OCI-LY3 (cell line): ENCODE measurements at regions not wholly inside any gene's neighbourhood (a gene's known extent, or its start where the extent isn't known, plus 50 kb on each side); places are given as distances from the start of the nearest gene placed in this dataset.

Source experiments
- H2AFZ ChIP-seq: fragments of 200-600, 300-600 bp; shearing (Covaris generic); 2 replicates; pipeline ENCODE4 v1.6.0; 2014; ENCODE audit warnings: antibody characterized with exemption, low read depth, low read length
- H3K27ac ChIP-seq: fragments of 200-600, 300-600 bp; sonication (generic); 2 replicates; pipeline ENCODE4 v1.5.1; 2014; ENCODE audit warnings: mild to moderate bottlenecking, low read length, moderate library complexity, mixed read lengths
- H3K27me3 ChIP-seq: fragments of 200-600, 300-600 bp; sonication (generic); 2 replicates; pipeline ENCODE4 v1.6.1; 2014; ENCODE audit warnings: low read depth, low read length, mixed read lengths
- H3K36me3 ChIP-seq: fragments of 200-600, 300-600 bp; sonication (generic); replicated peaks from 2 replicates; pipeline ENCODE3; 2014; ENCODE audit warnings: low read depth, low read length, mixed read lengths
- H3K4me1 ChIP-seq: fragments of 300-600, 200-600 bp; sonication (generic); 2 replicates; pipeline ENCODE4 v1.6.1; 2014; ENCODE audit warnings: low read length, mixed read lengths
- H3K4me2 ChIP-seq: fragments of 200-600, 300-600 bp; sonication (generic); 2 replicates; pipeline ENCODE4 v1.6.1; 2014; ENCODE audit warnings: low read length, mixed read lengths
- H3K4me3 ChIP-seq: fragments of 300-600, 200-600 bp; sonication (generic); 2 replicates; pipeline ENCODE4 v1.5.1; 2014; ENCODE audit warnings: antibody characterized with exemption, mild to moderate bottlenecking, low read length, moderate library complexity
- H3K79me2 ChIP-seq: fragments of 300-600, 200-600 bp; shearing (Covaris generic); 2 replicates; pipeline ENCODE4 v1.6.1; 2014; ENCODE audit warnings: mild to moderate bottlenecking, low read length, mixed read lengths
- H3K9ac ChIP-seq: fragments of 300-600, 200-600 bp; shearing (Covaris generic); 2 replicates; pipeline ENCODE4 v1.6.0; 2014; ENCODE audit warnings: mild to moderate bottlenecking, low read length, moderate library complexity
- H3K9me3 ChIP-seq: fragments of 200-600, 300-600 bp; shearing (Covaris generic); 2 replicates; pipeline ENCODE4 v1.6.1; 2014; ENCODE audit warnings: low read length, mixed read lengths; ENCODE audit not compliant: insufficient read depth
- H4K20me1 ChIP-seq: fragments of 200-600, 300-600 bp; sonication (generic); 2 replicates; pipeline ENCODE4 v1.6.1; 2016; ENCODE audit warnings: low read length, mixed read lengths; ENCODE audit not compliant: insufficient read depth
- EZH2phosphoT487 ChIP-seq: fragments of 200-600 bp; shearing (Covaris generic); IDR thresholded peaks from 2 replicates; pipeline ENCODE4 v1.6.1; 2018; ENCODE audit warnings: antibody characterized with exemption, mixed run types, low read depth
- TF ChIP-seq, protein P1 (sequence below): fragments of 200-600, 300-600 bp; sonication (generic); IDR thresholded peaks from 2 replicates; pipeline ENCODE4 v1.5.1; 2014; ENCODE audit warnings: antibody characterized with exemption, low read length, low read depth

DNA sequence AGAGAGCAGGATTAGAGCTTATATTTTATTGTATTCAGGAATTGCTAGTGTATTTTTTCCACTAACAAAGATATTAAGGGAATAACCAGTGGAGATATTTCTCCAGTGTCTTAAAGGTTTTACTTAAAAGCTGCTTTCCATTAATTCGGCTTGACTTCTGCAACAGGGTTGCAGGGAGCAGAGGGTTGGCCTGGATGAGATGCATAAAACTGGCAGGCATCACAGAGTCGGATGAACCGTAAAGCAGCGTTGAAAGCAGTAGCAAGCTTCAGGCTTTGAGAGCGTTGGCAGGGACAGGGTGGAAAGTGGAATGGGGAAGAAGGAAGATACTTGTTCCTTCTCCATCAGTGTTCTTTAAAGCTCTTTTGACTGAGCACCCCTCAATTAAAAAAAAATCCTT is 237.2 kb downstream of the LMO4 start:
- Histone ChIP-seq H3K9me3 (no peaks in the 10 kb centered on the region), H3K4me3 (no peak overlapping the region), H2AFZ (no peak overlapping the region), H3K27ac (no peak overlapping the region), H3K27me3 (no peaks in the 10 kb centered on the region), H3K36me3 (no peaks in the 10 kb centered on the region), H3K4me2 (no peak overlapping the region), H3K4me1 (no peaks in the 10 kb centered on the region), H3K79me2 (no peaks in the 10 kb centered on the region), H4K20me1 (no peaks in the 10 kb centered on the region), H3K9ac (no peak overlapping the region)
- TF ChIP-seq, protein P1, sequence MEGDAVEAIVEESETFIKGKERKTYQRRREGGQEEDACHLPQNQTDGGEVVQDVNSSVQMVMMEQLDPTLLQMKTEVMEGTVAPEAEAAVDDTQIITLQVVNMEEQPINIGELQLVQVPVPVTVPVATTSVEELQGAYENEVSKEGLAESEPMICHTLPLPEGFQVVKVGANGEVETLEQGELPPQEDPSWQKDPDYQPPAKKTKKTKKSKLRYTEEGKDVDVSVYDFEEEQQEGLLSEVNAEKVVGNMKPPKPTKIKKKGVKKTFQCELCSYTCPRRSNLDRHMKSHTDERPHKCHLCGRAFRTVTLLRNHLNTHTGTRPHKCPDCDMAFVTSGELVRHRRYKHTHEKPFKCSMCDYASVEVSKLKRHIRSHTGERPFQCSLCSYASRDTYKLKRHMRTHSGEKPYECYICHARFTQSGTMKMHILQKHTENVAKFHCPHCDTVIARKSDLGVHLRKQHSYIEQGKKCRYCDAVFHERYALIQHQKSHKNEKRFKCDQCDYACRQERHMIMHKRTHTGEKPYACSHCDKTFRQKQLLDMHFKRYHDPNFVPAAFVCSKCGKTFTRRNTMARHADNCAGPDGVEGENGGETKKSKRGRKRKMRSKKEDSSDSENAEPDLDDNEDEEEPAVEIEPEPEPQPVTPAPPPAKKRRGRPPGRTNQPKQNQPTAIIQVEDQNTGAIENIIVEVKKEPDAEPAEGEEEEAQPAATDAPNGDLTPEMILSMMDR, result no peak
- no peak for TF ChIP-seq EZH2phosphoT487

DNA sequence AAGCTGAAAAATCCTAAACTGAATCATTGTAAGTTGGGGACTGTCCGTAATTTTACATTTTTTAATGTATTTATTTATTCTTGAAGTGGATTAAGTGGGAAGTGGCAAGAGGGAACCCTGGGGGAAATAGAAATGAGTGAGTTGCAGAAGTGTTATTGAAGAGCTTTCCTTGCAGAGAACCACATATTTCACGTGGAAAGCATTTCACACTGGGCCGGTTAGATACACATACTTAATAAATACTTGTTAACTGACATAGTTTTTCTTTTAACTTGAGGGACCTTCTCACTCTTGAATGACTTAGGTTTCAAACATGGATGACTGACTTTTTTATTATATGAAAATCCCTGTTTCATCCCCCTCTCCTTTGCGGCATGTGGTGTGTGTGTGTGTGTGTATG is 239.3 kb downstream of the LMO4 start:
- Histone ChIP-seq H3K4me2 (no peak overlapping the region), H2AFZ (no peak overlapping the region), H3K9me3 (no peaks in the 10 kb centered on the region), H3K27ac (no peak overlapping the region), H4K20me1 (no peaks in the 10 kb centered on the region), H3K79me2 (no peaks in the 10 kb centered on the region), H3K27me3 (no peaks in the 10 kb centered on the region), H3K36me3 (no peaks in the 10 kb centered on the region), H3K4me3 (no peak overlapping the region), H3K9ac (no peak overlapping the region), H3K4me1 (no peaks in the 10 kb centered on the region)
- TF ChIP-seq, protein P1, result no peak
- TF ChIP-seq EZH2phosphoT487, result no peak

DNA sequence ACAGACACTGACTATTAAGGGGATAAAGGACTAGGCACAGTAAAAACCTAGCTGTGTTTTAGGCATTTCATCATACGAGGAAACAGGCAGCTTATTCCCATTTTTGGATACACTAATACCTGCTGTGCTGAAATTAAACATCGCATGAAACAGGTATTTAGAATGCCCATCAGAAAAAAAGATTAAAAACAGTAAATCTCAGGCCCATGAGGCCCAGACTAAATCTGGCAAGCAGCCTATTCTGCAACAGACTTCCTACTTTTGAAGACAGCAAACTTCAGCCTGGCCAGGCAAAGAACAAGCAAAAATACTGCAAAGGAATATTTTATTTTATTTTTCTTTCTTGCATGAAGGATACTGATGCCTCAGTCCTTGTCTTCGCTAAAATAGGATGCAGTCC is 240.2 kb downstream of the LMO4 start:
- Histone ChIP-seq H4K20me1 (no peaks in the 10 kb centered on the region), H2AFZ (no peak overlapping the region), H3K79me2 (no peaks in the 10 kb centered on the region), H3K27me3 (no peaks in the 10 kb centered on the region), H3K27ac (no peak overlapping the region), H3K36me3 (no peaks in the 10 kb centered on the region), H3K9ac (no peak overlapping the region), H3K4me3 (no peak overlapping the region), H3K4me1 (no peaks in the 10 kb centered on the region), H3K9me3 (no peaks in the 10 kb centered on the region), H3K4me2 (no peak overlapping the region)
- TF ChIP-seq, protein P1, result no peak
- no peak for TF ChIP-seq EZH2phosphoT487

DNA sequence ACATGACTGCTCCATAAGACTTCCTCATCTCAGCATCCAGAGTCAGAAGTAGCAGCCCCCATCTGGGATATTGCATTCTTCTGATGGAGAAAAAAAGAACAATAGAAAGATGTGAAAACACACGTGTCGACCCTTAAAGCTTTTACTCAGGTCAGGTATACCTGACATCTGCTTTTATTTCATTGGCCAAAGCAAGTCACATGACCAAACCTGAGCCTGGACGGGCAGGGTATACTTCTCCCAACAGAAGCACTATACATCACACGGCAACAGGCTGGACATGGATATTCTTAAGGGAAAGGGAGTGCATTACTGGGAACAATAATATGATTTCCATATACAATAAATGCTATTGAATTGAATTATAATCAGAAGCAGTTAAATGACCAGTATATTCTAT is 243.3 kb downstream of the LMO4 start:
- H3K36me3 ChIP-seq, result no peaks in the 10 kb centered on the region
- H3K9ac ChIP-seq, result no peak overlapping the region
- H3K9me3 ChIP-seq, result no peaks in the 10 kb centered on the region
- TF ChIP-seq, protein P1, result no peak
- no peak for TF ChIP-seq EZH2phosphoT487
- no peak overlapping the region for H3K27ac ChIP-seq
- H3K4me1 ChIP-seq, result no peaks in the 10 kb centered on the region
- H3K4me2 ChIP-seq, result no peak overlapping the region
- no peaks in the 10 kb centered on the region for H3K79me2 ChIP-seq
- H3K27me3 ChIP-seq, result no peaks in the 10 kb centered on the region
- no peak overlapping the region for H3K4me3 ChIP-seq
- H4K20me1 ChIP-seq, result no peaks in the 10 kb centered on the region
- H2AFZ ChIP-seq, result no peak overlapping the region
